ENCODE measurements at regions not wholly inside any gene's neighbourhood (a gene's known extent, or its start where the extent isn't known, plus 50 kb on each side); places are given as distances from the start of the nearest gene placed in this dataset.

- no peak for TF ChIP-seq YY1 (IDR thresholded peaks at IDR 0.05; ENCODE audit: insufficient read depth, insufficient read length)
- TF ChIP-seq ZNF274 (IDR thresholded peaks at IDR 0.05; ENCODE audit: low read depth, low read length), result no peak
- TF ChIP-seq SUZ12 (IDR thresholded peaks at IDR 0.05; ENCODE audit: extremely low read depth, insufficient read depth, insufficient read length), result no peak
Measured at GRCh38 chr13:39935155-39935554, 279.7 kb downstream of the COG6 start.
